Fibroblast of lung (primary cell): ENCODE measurements at regions not wholly inside any gene's neighbourhood (a gene's known extent, or its start where the extent isn't known, plus 50 kb on each side); places are given as distances from the start of the nearest gene placed in this dataset.
A peak's percentile ranks its signal among the peaks of the same experiment; 100 is the strongest.

Experiments
- DNase-seq, 2 donors: peaks; one replicate each; pipeline versions ENCODE4 v3.0.0 to v3.0.0-alpha.2; 2010; ENCODE audit warnings: low read depth in 2 of 2
- H2AFZ ChIP-seq: 2 replicates; pipeline ENCODE4 v1.5.1; 2012; ENCODE audit warnings: low read length, control low read depth, inconsistent platforms
- H3K27ac ChIP-seq: 2 replicates; pipeline ENCODE4 v1.5.1; 2011; ENCODE audit warnings: low read length, control low read depth; ENCODE audit not compliant: insufficient read depth
- H3K27me3 ChIP-seq: 2 replicates; pipeline ENCODE4 v1.5.1; 2011; ENCODE audit warnings: mild to moderate bottlenecking, low read length; ENCODE audit not compliant: control insufficient read depth, insufficient read depth
- H3K36me3 ChIP-seq: 2 replicates; pipeline ENCODE4 v1.5.1; 2011; ENCODE audit warnings: low read length; ENCODE audit not compliant: control insufficient read depth, insufficient read depth
- H3K4me1 ChIP-seq: 2 replicates; pipeline ENCODE4 v1.5.1; 2011; ENCODE audit warnings: low read length; ENCODE audit not compliant: control insufficient read depth, insufficient read depth; ENCODE audit errors: extremely low read depth
- H3K4me2 ChIP-seq: 2 replicates; pipeline ENCODE4 v1.5.1; 2011; ENCODE audit warnings: low read length, control low read depth; ENCODE audit not compliant: insufficient read depth; ENCODE audit errors: extremely low read depth
- H3K4me3 ChIP-seq, 4 experiments: fragments of 200-600 bp in 1 of 4; sonication (generic) in 1 of 4; replicated peaks in 1 of 4; 2 replicates each; pipeline ENCODE4 v1.5.1; 2011 to 2016; ENCODE audit warnings: low read length in 4 of 4, low read depth in 3 of 4, mild to moderate bottlenecking in 3 of 4, control low read depth in 2 of 4, inconsistent platforms in 1 of 4, mixed read lengths in 1 of 4; ENCODE audit not compliant: insufficient read depth in 1 of 4; ENCODE audit errors: control extremely low read depth in 1 of 4
- H3K79me2 ChIP-seq: 2 replicates; pipeline ENCODE4 v1.5.1; 2012; ENCODE audit warnings: mild to moderate bottlenecking, low read length, inconsistent platforms; ENCODE audit not compliant: control insufficient read depth, insufficient read depth
- H3K9ac ChIP-seq: 2 replicates; pipeline ENCODE4 v1.5.1; 2011; ENCODE audit warnings: mild to moderate bottlenecking, low read length, control low read depth; ENCODE audit not compliant: insufficient read depth
- H3K9me3 ChIP-seq: 2 replicates; pipeline ENCODE4 v1.5.1; 2012; ENCODE audit warnings: low read depth, low read length; ENCODE audit not compliant: control insufficient read depth, insufficient read depth
- H4K20me1 ChIP-seq: 2 replicates; pipeline ENCODE4 v1.5.1; 2011; ENCODE audit warnings: low read length; ENCODE audit not compliant: control insufficient read depth, insufficient read depth; ENCODE audit errors: extremely low read depth
- EZH2 ChIP-seq: IDR thresholded peaks from 2 replicates; pipeline ENCODE4 v1.5.1; 2012; ENCODE audit warnings: low read length, control low read depth, mild to moderate bottlenecking; ENCODE audit errors: missing control alignments
- TF ChIP-seq, protein P1 (sequence below), 2 donors: IDR thresholded peaks in 1 of 2; conservative IDR thresholded peaks in 1 of 2; 1 replicate in 1 of 2; 2 replicates in 1 of 2; pipeline ENCODE4 v1.5.1; 2011 to 2012; ENCODE audit warnings: low read length in 2 of 2, control low read depth in 1 of 2, inconsistent platforms in 1 of 2, low read depth in 1 of 2, mild to moderate bottlenecking in 1 of 2

DNA sequence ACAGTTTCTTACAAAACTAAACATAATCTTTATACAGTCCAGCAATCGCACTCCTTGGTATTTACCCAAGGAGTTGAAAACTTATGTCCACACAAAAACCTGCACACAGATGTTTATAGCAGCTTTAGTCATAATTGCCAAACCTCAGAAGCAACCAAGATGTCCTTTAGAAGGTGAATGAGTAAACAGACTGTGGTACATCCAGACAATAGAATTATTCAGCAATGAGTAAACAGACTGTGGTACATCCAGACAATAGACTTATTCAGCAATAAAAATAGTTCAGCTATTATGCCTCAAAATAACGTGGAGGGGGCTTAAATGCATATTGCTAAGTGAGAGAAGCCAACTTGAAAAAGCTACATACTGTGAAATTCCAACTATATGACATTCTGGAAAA lies 87.0 kb upstream of the GALNT2 start:
- H2AFZ ChIP-seq, result no peak overlapping the region
- no peaks in the 10 kb centered on the region for H3K9me3 ChIP-seq
- no peaks in the 10 kb centered on the region for H3K79me2 ChIP-seq
- no peaks in the 10 kb centered on the region for H3K27me3 ChIP-seq
- peak in 1 of 2 donors; percentile 47 for DNase-seq
- no peaks in the 10 kb centered on the region for H3K4me1 ChIP-seq
- H3K9ac ChIP-seq, result no peak overlapping the region
- no peaks in the 10 kb centered on the region for H4K20me1 ChIP-seq
- H3K27ac ChIP-seq, result no peak overlapping the region
- no peak overlapping the region for H3K4me2 ChIP-seq
- H3K4me3 ChIP-seq, result no peak overlapping the region
- TF ChIP-seq, protein P1, sequence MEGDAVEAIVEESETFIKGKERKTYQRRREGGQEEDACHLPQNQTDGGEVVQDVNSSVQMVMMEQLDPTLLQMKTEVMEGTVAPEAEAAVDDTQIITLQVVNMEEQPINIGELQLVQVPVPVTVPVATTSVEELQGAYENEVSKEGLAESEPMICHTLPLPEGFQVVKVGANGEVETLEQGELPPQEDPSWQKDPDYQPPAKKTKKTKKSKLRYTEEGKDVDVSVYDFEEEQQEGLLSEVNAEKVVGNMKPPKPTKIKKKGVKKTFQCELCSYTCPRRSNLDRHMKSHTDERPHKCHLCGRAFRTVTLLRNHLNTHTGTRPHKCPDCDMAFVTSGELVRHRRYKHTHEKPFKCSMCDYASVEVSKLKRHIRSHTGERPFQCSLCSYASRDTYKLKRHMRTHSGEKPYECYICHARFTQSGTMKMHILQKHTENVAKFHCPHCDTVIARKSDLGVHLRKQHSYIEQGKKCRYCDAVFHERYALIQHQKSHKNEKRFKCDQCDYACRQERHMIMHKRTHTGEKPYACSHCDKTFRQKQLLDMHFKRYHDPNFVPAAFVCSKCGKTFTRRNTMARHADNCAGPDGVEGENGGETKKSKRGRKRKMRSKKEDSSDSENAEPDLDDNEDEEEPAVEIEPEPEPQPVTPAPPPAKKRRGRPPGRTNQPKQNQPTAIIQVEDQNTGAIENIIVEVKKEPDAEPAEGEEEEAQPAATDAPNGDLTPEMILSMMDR (conservative IDR thresholded peaks at IDR 0.05 in 1 of 2, IDR thresholded peaks at IDR 0.05 in 1 of 2; ENCODE audit: low read depth in 1 of 2, low read length in 2 of 2), result no peak
- no peak for TF ChIP-seq EZH2
- no peaks in the 10 kb centered on the region for H3K36me3 ChIP-seq

DNA sequence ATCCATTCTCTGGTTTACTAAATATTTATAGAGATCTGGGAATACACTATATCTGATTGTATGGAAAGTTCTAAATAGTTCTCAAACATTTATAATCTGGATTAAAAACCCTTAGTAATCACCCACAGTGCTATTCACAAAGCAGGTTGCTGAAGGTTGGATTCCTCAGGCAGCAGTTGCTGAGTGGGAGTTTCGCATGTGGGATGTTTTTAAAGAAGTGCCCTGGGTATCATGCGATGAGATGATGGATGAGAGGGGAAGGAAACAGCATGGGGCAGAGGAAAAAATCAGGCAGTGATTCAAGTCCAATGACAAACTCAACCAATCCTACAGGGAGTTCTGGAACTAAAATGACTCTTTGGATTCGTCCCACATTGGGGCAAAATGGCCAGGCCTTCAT lies 85.3 kb upstream of the GALNT2 start:
- no peak overlapping the region for H3K27ac ChIP-seq
- no peaks in the 10 kb centered on the region for H3K4me1 ChIP-seq
- no peak for TF ChIP-seq EZH2
- TF ChIP-seq, protein P1 (conservative IDR thresholded peaks at IDR 0.05 in 1 of 2, IDR thresholded peaks at IDR 0.05 in 1 of 2; ENCODE audit: low read depth in 1 of 2, low read length in 2 of 2), result no peak
- H3K36me3 ChIP-seq, result no peaks in the 10 kb centered on the region
- DNase-seq, result no peak
- no peak overlapping the region for H3K9ac ChIP-seq
- no peak overlapping the region for H3K4me3 ChIP-seq
- no peaks in the 10 kb centered on the region for H3K27me3 ChIP-seq
- no peaks in the 10 kb centered on the region for H4K20me1 ChIP-seq
- H3K9me3 ChIP-seq, result no peaks in the 10 kb centered on the region
- H2AFZ ChIP-seq, result no peak overlapping the region
- no peaks in the 10 kb centered on the region for H3K79me2 ChIP-seq
- no peak overlapping the region for H3K4me2 ChIP-seq

DNA sequence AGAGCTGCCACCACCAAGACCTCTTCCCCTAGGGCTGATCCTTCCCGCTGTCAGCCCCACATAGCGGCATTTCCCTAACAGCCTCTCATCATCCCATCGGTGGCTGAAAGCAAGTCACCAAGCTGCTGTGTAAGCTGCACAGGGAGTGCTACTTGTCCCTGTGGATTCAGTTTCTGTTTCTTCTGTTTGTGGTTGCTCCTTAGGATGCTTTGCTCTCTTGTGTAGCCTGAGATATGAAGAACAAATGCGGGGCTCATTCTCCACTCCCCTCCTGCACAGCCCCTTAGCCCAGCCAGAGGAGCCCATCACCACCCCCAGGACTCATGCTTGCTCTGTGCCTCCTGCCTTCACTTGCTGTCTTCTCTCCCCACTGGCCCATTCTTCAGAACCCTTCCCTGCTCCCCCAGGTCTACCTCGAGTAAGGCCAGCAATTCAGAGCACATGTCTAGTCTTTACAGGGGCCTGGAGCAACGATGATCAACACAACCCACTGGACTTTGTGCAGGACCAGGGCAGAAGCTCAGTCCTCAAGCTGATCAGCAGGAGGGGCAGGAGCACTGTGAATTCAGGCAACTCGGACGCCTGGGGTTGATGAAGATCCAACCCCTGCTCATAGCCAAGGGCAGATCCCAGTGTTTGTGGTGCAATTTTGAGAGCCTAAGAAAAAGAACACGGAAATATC lies 82.6 kb upstream of the GALNT2 start:
- H3K4me2 ChIP-seq, result no peak overlapping the region
- H2AFZ ChIP-seq, result no peak overlapping the region
- TF ChIP-seq, protein P1 (conservative IDR thresholded peaks at IDR 0.05 in 1 of 2, IDR thresholded peaks at IDR 0.05 in 1 of 2; ENCODE audit: low read depth in 1 of 2, low read length in 2 of 2), result no peak
- TF ChIP-seq EZH2, result no peak
- H3K36me3 ChIP-seq, result no peaks in the 10 kb centered on the region
- H3K79me2 ChIP-seq, result no peaks in the 10 kb centered on the region
- H3K4me1 ChIP-seq, result no peaks in the 10 kb centered on the region
- DNase-seq, result no peak
- H4K20me1 ChIP-seq, result no peaks in the 10 kb centered on the region
- H3K9ac ChIP-seq, result no peak overlapping the region
- no peak overlapping the region for H3K4me3 ChIP-seq
- no peaks in the 10 kb centered on the region for H3K9me3 ChIP-seq
- no peaks in the 10 kb centered on the region for H3K27me3 ChIP-seq
- no peak overlapping the region for H3K27ac ChIP-seq
